Superior temporal gyrus (tissue), 1 donor: ENCODE measurements at regions not wholly inside any gene's neighbourhood (a gene's known extent, or its start where the extent isn't known, plus 50 kb on each side); places are given as distances from the start of the nearest gene placed in this dataset.

Experiments used
- DNase-seq: peaks from one replicate; pipeline ENCODE4 v3.0.0-alpha.2; 2016; ENCODE audit errors: extremely low spot score

- no peak for DNase-seq
Measured at GRCh38 chr4:182175788-182176519, 67.2 kb upstream of the TENM3 start.

GRCh38 chr4:182177166-182177565 is 66.0 kb upstream of the TENM3 start:
- DNase-seq = no peak

DNA sequence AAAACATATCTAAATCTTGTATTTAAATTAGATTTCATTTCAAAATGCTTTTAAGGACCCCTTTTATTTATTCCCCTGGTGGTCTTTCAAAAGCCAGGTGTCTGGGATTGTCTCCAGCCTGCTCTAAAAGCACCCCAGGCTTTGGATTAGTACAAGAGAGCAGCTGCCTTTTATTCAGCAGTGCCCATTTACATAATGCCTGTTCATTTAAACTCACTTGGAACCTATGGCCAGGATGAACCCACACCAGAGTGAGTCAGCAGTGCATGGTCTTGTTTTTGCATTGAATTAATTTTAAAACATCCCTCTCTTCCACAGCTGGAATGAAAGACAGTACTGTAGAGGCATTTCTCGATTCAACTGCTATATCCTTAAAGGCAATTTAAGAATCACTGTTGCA is 64.1 kb upstream of the TENM3 start:
- DNase-seq = no peak

GRCh38 chr4:182179751-182180150 is 63.5 kb upstream of the TENM3 start:
- no peak for DNase-seq

GRCh38 chr4:182185491-182185890 is 57.7 kb upstream of the TENM3 start:
- DNase-seq = no peak

DNA sequence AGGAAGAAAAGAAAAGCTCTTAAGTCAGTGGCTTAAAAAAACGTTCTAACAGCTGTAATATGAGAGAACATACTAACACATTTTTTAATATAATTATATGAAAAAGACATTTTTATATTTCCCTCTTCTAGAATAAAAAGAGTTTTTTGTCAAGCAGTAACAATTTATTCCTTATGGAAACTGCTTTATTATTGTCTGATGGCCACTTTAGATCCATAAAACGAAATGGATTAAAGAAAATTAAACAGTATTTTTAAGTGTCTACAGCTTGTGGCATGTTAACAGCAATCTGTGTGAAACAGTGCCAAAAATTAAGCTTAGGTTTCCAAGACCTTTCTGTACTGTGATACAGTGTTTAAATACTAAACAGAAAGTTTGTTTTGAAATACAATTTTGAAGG is 55.5 kb upstream of the TENM3 start:
- no peak for DNase-seq

GRCh38 chr4:182188622-182189021 is 54.6 kb upstream of the TENM3 start:
- no peak for DNase-seq

- DNase-seq = no peak
Measured at GRCh38 chr4:182189103-182189878, 53.9 kb upstream of the TENM3 start.

DNA sequence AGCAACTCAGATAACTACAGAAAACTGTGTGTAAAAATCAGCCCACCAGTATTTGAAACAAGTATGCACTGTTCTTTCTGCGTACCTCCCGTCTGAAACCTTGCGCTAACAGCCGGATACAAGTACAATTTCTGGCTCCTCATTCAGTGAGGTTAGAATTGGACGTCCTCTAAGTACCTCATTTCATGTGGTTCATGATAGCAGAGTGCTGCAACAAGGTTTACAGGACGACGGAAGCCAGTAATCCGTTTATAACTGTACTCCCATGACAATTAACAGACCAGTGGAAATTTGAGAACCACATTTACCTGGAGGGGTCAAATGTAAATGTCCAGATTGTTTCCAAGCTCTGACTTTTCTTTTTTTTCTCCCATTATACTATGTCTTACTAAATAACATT is 52.9 kb upstream of the TENM3 start:
- no peak for DNase-seq

DNA sequence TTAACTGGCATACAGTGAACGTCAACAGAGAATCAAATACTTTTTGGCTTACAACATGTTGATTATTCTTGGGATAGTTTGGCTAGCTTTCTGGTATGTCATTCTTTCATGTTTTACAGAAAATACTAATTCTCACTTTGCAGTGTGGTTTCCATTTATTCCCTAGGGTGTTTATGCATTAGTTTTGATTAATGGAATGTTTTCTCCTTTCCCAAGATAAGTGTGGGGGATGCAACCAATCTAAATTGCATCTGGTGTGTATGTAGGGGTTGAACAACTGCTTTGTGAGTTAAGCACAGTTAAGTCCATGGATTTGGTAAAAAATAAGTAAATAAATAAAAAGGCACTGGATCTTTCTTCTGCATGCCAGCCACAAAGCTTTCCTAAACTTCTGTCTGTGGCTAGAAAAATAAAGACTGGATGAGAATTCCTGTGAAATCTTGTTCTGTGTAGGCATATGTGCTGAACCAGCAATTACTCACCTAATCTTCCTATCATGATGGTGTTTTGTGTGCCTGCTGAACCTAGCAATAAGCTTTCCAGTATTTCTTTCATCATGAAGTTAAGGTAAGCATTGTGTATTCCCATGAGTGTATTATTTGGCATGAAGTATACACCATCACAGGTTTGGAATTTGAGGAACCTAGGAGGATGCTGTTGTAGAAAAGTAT is 50.6 kb upstream of the TENM3 start:
- DNase-seq = no peak

GRCh38 chr4:182193311-182193710 is 49.9 kb upstream of the TENM3 start:
- DNase-seq = no peak
